H1 (cell line): ENCODE measurements at regions not wholly inside any gene's neighbourhood (a gene's known extent, or its start where the extent isn't known, plus 50 kb on each side); places are given as distances from the start of the nearest gene placed in this dataset.

ENCODE experiments used
- E2F6 ChIP-seq: IDR thresholded peaks from 2 replicates; pipeline ENCODE4 v1.6.1; 2012; ENCODE audit warnings: inconsistent platforms

GRCh38 chr20:19834783-19835182 is 76.7 kb downstream of the RIN2 start (continued):
- TF ChIP-seq E2F6, result no peak
